Neural cell (in vitro differentiated cells): ENCODE measurements at regions not wholly inside any gene's neighbourhood (a gene's known extent, or its start where the extent isn't known, plus 50 kb on each side); places are given as distances from the start of the nearest gene placed in this dataset.

ENCODE experiments used
- EP300 ChIP-seq: fragments of 450-650 bp; conservative IDR thresholded peaks from 2 replicates; pipeline ENCODE4 v1.6.1; 2014; ENCODE audit warnings: antibody characterized with exemption, mild to moderate bottlenecking, moderate library complexity; ENCODE audit not compliant: poor library complexity, severe bottlenecking
- EZH2 ChIP-seq: fragments of 200-600, 300-800 bp; shearing (Covaris generic), sonication (generic); IDR thresholded peaks from 2 replicates; pipeline ENCODE4 v1.6.1; 2014; ENCODE audit warnings: antibody characterized with exemption, low read length, borderline replicate concordance, mild to moderate bottlenecking; ENCODE audit not compliant: insufficient read depth, poor library complexity, severe bottlenecking
- MXI1 ChIP-seq: fragments of 450-650 bp; conservative IDR thresholded peaks from 2 replicates; pipeline ENCODE4 v1.6.1; 2014; ENCODE audit warnings: antibody characterized with exemption, mild to moderate bottlenecking; ENCODE audit not compliant: poor library complexity, severe bottlenecking
- POLR2AphosphoS5 ChIP-seq: IDR thresholded peaks from 2 replicates; pipeline ENCODE4 v1.6.1; 2012
- RAD21 ChIP-seq: fragments of 450-650 bp; conservative IDR thresholded peaks from 2 replicates; pipeline ENCODE4 v1.6.1; 2014; ENCODE audit warnings: antibody characterized with exemption, mild to moderate bottlenecking, moderate library complexity
- SMC3 ChIP-seq: fragments of 450-650 bp; conservative IDR thresholded peaks from 2 replicates; pipeline ENCODE4 v1.6.1; 2014; ENCODE audit warnings: antibody characterized with exemption, mild to moderate bottlenecking, moderate library complexity; ENCODE audit not compliant: poor library complexity
- TAF1 ChIP-seq: IDR thresholded peaks from 2 replicates; pipeline ENCODE4 v1.6.1; 2012; ENCODE audit warnings: low read depth
- TF ChIP-seq, protein P1 (sequence below): fragments of 450-650 bp; IDR thresholded peaks from 2 replicates; pipeline ENCODE4 v1.5.1; 2014; ENCODE audit warnings: antibody characterized with exemption, mild to moderate bottlenecking, moderate library complexity; ENCODE audit not compliant: poor library complexity, severe bottlenecking
- TF ChIP-seq, protein P2 (sequence below): IDR thresholded peaks from 2 replicates; pipeline ENCODE4 v1.6.1; 2012; ENCODE audit warnings: borderline replicate concordance

DNA sequence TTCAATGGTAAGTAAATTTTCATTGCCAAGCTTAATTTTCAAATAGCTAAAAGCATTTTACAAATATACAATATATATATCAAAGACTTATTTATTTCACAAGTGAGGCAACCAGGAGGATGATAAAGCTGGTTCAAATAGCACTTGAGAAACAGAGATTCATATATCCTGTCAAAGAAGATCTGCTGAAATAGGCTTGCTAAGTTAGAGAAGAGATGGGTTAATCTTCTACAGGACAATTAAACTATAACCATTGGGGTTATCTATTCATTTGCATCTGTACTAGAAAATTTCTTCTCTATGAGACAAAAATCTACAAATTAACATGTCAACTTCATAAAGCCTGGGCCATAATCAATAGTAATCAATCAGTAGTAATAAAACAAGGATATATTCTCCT lies 637.7 kb upstream of the UBE2E2 start:
- TF ChIP-seq, protein P1, sequence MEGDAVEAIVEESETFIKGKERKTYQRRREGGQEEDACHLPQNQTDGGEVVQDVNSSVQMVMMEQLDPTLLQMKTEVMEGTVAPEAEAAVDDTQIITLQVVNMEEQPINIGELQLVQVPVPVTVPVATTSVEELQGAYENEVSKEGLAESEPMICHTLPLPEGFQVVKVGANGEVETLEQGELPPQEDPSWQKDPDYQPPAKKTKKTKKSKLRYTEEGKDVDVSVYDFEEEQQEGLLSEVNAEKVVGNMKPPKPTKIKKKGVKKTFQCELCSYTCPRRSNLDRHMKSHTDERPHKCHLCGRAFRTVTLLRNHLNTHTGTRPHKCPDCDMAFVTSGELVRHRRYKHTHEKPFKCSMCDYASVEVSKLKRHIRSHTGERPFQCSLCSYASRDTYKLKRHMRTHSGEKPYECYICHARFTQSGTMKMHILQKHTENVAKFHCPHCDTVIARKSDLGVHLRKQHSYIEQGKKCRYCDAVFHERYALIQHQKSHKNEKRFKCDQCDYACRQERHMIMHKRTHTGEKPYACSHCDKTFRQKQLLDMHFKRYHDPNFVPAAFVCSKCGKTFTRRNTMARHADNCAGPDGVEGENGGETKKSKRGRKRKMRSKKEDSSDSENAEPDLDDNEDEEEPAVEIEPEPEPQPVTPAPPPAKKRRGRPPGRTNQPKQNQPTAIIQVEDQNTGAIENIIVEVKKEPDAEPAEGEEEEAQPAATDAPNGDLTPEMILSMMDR, result no peak
- TF ChIP-seq, protein P2, sequence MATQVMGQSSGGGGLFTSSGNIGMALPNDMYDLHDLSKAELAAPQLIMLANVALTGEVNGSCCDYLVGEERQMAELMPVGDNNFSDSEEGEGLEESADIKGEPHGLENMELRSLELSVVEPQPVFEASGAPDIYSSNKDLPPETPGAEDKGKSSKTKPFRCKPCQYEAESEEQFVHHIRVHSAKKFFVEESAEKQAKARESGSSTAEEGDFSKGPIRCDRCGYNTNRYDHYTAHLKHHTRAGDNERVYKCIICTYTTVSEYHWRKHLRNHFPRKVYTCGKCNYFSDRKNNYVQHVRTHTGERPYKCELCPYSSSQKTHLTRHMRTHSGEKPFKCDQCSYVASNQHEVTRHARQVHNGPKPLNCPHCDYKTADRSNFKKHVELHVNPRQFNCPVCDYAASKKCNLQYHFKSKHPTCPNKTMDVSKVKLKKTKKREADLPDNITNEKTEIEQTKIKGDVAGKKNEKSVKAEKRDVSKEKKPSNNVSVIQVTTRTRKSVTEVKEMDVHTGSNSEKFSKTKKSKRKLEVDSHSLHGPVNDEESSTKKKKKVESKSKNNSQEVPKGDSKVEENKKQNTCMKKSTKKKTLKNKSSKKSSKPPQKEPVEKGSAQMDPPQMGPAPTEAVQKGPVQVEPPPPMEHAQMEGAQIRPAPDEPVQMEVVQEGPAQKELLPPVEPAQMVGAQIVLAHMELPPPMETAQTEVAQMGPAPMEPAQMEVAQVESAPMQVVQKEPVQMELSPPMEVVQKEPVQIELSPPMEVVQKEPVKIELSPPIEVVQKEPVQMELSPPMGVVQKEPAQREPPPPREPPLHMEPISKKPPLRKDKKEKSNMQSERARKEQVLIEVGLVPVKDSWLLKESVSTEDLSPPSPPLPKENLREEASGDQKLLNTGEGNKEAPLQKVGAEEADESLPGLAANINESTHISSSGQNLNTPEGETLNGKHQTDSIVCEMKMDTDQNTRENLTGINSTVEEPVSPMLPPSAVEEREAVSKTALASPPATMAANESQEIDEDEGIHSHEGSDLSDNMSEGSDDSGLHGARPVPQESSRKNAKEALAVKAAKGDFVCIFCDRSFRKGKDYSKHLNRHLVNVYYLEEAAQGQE, result no peak
- no peak for TF ChIP-seq EP300
- no peak for TF ChIP-seq SMC3
- TF ChIP-seq POLR2AphosphoS5, result no peak
- TF ChIP-seq MXI1, result no peak
- TF ChIP-seq EZH2, result no peak
- no peak for TF ChIP-seq TAF1
- TF ChIP-seq RAD21, result no peak
